ENCODE measurements at regions not wholly inside any gene's neighbourhood (a gene's known extent, or its start where the extent isn't known, plus 50 kb on each side); places are given as distances from the start of the nearest gene placed in this dataset.

DNA sequence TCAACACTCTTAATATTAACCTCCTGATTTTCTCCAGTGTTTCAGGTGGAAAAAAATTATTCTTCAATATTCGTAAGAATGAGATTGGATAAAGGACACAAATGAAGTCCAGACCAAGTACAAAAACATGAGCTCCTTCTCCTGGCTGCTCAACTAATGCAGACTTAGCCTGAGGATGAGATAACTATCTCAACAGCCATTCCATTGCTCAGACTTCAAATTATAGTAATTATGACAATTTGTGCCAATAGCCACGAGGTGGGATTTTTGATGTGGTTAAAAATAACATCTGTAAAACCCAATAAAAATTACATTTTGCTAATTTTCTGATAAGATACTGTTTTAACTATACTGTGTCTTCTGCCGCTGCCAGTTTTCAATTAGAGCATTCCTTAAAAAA is 323.6 kb downstream of the SOX2 start:
- Histone ChIP-seq H3K9me3 (ENCODE audit: control insufficient read depth, insufficient read depth, low read length) (no peaks in the 10 kb centered on the region), H3K27me3 (ENCODE audit: control insufficient read depth, low read length) (no peaks in the 10 kb centered on the region), H3K79me2 (ENCODE audit: control insufficient read depth, low read length) (no peaks in the 10 kb centered on the region), H3K27ac (ENCODE audit: low read depth, low read length) (no peak overlapping the region), H4K20me1 (ENCODE audit: control insufficient read depth, insufficient read depth, low read depth, low read length) (no peaks in the 10 kb centered on the region), H3K4me1 (ENCODE audit: control insufficient read depth, low read length) (no peaks in the 10 kb centered on the region), H3K4me3 (ENCODE audit: low read length) (no peak overlapping the region), H3K4me2 (ENCODE audit: low read length) (no peak overlapping the region), H3K36me3 (ENCODE audit: control insufficient read depth, low read length) (no peaks in the 10 kb centered on the region), H3F3A (ENCODE audit: control insufficient read depth, insufficient read depth) (no peaks in the 10 kb centered on the region), H3K9me2 (replicated peaks; ENCODE audit: control insufficient read depth, low read length) (no peaks in the 10 kb centered on the region)
- TF ChIP-seq, protein P1, sequence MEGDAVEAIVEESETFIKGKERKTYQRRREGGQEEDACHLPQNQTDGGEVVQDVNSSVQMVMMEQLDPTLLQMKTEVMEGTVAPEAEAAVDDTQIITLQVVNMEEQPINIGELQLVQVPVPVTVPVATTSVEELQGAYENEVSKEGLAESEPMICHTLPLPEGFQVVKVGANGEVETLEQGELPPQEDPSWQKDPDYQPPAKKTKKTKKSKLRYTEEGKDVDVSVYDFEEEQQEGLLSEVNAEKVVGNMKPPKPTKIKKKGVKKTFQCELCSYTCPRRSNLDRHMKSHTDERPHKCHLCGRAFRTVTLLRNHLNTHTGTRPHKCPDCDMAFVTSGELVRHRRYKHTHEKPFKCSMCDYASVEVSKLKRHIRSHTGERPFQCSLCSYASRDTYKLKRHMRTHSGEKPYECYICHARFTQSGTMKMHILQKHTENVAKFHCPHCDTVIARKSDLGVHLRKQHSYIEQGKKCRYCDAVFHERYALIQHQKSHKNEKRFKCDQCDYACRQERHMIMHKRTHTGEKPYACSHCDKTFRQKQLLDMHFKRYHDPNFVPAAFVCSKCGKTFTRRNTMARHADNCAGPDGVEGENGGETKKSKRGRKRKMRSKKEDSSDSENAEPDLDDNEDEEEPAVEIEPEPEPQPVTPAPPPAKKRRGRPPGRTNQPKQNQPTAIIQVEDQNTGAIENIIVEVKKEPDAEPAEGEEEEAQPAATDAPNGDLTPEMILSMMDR (IDR thresholded peaks at IDR 0.05; ENCODE audit: low read depth, low read length, poor library complexity, severe bottlenecking) = no peak
- no peak for TF ChIP-seq EZH2phosphoT487 (IDR thresholded peaks at IDR 0.05; ENCODE audit: borderline replicate concordance, low read length)

DNA sequence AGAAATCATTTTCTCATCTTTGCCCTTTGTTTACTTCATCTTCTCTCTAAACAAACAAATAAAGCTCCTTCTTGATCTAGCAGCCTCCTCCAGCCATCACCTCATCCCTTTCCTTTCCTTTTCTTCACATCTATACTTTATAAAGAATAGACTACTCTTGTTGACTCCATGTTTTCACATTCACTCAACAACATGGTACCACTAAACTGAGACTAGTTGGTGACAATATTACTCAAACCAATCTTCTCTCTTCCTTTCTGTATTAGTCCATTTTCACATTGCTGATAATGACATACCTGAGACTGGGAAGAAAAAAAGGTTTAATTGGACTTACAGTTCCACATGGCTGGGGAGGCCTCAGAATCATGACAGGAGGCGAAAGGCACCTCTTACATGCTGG is 324.7 kb downstream of the SOX2 start:
- Histone ChIP-seq H3K79me2 (ENCODE audit: control insufficient read depth, low read length) (no peaks in the 10 kb centered on the region), H3K4me3 (ENCODE audit: low read length) (no peak overlapping the region), H3K27me3 (ENCODE audit: control insufficient read depth, low read length) (no peaks in the 10 kb centered on the region), H3K9me3 (ENCODE audit: control insufficient read depth, insufficient read depth, low read length) (no peaks in the 10 kb centered on the region), H3K36me3 (ENCODE audit: control insufficient read depth, low read length) (no peaks in the 10 kb centered on the region), H3K4me2 (ENCODE audit: low read length) (no peak overlapping the region), H3K4me1 (ENCODE audit: control insufficient read depth, low read length) (no peaks in the 10 kb centered on the region), H3K27ac (ENCODE audit: low read depth, low read length) (no peak overlapping the region), H3F3A (ENCODE audit: control insufficient read depth, insufficient read depth) (no peaks in the 10 kb centered on the region), H3K9me2 (replicated peaks; ENCODE audit: control insufficient read depth, low read length) (no peaks in the 10 kb centered on the region), H4K20me1 (ENCODE audit: control insufficient read depth, insufficient read depth, low read depth, low read length) (no peaks in the 10 kb centered on the region)
- TF ChIP-seq, protein P1 (IDR thresholded peaks at IDR 0.05; ENCODE audit: low read depth, low read length, poor library complexity, severe bottlenecking) = no peak
- no peak for TF ChIP-seq EZH2phosphoT487 (IDR thresholded peaks at IDR 0.05; ENCODE audit: borderline replicate concordance, low read length)

DNA sequence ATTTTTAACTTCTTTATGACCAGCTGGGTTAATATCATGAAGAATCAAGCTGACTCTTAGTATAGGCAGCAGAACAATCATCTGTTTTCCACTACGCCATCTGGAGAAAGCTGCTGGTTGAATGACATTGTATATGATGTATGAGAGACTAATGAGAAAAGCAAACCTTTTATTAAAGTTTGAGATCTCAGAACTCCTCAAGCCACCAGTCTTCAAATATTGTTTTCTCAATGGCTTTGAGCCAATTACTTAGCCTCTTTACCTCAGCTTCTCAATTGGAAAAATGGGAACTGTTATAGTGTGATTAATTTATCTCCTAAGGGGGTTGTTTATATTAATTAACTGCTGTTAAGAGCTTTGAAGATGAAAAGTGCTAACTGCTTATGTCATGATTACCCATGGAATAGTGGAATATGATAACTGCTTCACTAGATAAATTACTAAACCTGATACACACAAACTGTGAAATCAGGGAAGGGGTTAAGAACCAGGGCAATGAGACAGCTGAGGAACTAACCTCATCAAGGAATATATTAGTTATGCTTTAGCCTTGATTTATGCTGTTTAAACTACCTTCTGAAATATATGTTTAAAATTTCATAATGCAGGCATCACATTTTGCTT is 330.1 kb downstream of the SOX2 start:
- no peaks in the 10 kb centered on the region for H3K9me3 ChIP-seq (ENCODE audit: control insufficient read depth, insufficient read depth, low read length)
- no peaks in the 10 kb centered on the region for H3K36me3 ChIP-seq (ENCODE audit: control insufficient read depth, low read length)
- H3K4me1 ChIP-seq (ENCODE audit: control insufficient read depth, low read length) = no peaks in the 10 kb centered on the region
- no peak overlapping the region for H3K27ac ChIP-seq (ENCODE audit: low read depth, low read length)
- H3K9me2 ChIP-seq (replicated peaks; ENCODE audit: control insufficient read depth, low read length) = no peaks in the 10 kb centered on the region
- no peaks in the 10 kb centered on the region for H4K20me1 ChIP-seq (ENCODE audit: control insufficient read depth, insufficient read depth, low read depth, low read length)
- TF ChIP-seq EZH2phosphoT487 (IDR thresholded peaks at IDR 0.05; ENCODE audit: borderline replicate concordance, low read length) = no peak
- TF ChIP-seq, protein P1 (IDR thresholded peaks at IDR 0.05; ENCODE audit: low read depth, low read length, poor library complexity, severe bottlenecking) = no peak
- H3K79me2 ChIP-seq (ENCODE audit: control insufficient read depth, low read length) = no peaks in the 10 kb centered on the region
- no peak overlapping the region for H3K4me3 ChIP-seq (ENCODE audit: low read length)
- H3K4me2 ChIP-seq (ENCODE audit: low read length) = no peak overlapping the region
- H3K27me3 ChIP-seq (ENCODE audit: control insufficient read depth, low read length) = no peaks in the 10 kb centered on the region
- H3F3A ChIP-seq (ENCODE audit: control insufficient read depth, insufficient read depth) = no peaks in the 10 kb centered on the region
